GM19043 (cell line): ENCODE measurements at regions not wholly inside any gene's neighbourhood (a gene's known extent, or its start where the extent isn't known, plus 50 kb on each side); places are given as distances from the start of the nearest gene placed in this dataset.

ENCODE experiments used
- ATAC-seq: cut with Tn5 transposase; IDR thresholded peaks from one replicate; pipeline ENCODE4 v1.9.1; 2021; ENCODE audit warnings: low read depth; ENCODE audit not compliant: unreplicated experiment

DNA sequence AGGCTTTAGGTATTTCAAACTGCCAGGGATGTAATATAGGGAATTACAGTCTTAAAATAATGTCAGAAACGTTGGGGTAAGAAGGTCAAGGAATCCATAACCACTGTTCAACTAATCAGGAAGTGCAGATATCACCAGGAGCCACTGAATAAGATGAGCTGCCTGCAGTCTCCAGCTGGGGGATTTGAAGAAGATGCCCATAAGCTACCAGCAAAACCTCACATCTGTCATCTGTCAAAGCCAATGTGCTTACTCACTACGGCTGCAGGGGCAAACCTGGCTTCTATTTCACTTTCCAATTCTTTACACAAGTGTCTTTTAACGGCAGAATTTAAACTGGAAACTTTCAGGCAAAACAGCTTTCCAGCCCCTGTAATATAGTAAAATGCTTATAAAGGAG is 1410.1 kb upstream of the ATXN8OS start:
- ATAC-seq: no peak

DNA sequence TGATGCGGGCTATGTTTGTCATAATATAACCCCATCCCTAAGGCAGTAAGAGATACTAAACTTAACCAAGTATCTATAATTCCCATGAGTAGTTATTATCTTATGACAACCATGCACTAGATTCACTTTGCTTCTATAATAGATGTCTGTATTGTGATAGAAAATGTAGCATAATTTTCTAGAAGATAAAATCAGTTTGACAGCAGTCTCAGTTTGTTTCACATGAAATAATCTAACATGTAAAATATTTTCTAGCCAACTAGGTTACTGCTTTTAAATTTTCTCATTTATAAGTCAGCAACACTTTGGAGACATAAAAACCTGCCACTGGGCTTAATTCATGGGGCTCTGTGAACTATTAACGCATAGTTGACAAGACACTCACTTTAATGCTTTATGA is 1410.7 kb upstream of the ATXN8OS start:
- no peak for ATAC-seq

DNA sequence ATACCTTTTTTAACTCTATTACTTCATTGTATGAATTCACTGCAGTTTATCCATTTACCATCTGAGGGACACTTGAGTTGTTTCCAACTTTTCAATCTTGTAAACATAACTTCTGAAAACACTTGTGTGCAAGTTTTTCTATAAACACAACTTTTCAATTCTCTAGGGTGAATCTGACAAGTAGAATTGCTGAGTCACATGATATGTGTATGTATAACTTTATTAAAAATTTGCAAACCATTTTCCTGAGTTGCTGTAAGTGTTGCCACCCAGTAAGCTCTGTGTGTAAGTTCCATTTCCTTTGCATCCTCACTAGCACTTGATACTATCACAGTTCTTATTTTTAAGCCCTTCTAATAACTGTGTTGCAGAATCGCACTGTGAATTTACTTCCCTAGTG is 1415.6 kb upstream of the ATXN8OS start:
- ATAC-seq: no peak

DNA sequence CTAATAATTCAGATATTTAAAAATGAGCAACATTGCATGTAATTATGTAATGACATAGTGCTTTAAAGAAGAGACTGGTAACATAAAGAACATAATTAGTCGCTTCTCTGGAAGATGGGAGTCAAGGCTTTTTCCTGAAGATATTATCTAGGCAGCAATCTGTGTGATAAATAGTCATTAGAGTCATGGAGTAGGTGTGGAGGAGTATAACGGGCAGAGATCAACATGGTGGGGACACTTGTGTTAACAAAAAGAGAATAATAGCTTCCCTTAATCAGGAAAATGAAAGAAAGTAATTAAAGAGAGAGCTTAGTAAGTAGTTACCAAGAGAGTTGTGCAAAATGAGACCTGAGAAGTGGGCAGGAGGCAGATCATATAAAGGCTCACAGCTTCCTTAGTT is 1417.1 kb upstream of the ATXN8OS start:
- no peak for ATAC-seq

DNA sequence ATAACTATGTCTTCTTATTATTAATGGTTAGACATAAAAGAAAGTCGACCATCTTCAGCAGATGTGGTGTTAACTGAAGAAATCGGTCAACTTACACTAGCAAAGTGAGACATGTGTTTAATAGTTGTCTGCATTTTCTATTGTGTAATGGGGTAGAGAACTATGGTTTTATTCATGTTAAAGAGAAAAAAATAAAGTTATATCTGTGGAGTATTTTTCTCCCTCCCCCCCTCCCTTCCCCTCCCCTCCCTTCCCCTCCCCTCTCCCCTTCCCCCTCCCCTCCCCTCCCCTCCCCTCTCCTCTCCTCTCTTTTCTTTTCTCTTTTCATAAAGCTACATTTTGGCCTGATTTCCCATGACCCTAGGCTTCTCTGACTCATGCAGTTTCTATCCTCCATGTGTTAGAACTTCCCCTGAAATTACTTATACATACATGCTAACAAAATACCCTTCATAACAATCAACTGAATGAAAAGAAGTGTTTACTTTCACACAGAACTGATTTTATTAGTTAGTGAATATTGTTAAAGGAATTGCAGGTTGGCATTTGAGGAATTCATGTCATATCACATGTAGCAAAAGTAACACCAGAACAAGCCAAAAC is 1431.0 kb upstream of the ATXN8OS start:
- no peak for ATAC-seq

DNA sequence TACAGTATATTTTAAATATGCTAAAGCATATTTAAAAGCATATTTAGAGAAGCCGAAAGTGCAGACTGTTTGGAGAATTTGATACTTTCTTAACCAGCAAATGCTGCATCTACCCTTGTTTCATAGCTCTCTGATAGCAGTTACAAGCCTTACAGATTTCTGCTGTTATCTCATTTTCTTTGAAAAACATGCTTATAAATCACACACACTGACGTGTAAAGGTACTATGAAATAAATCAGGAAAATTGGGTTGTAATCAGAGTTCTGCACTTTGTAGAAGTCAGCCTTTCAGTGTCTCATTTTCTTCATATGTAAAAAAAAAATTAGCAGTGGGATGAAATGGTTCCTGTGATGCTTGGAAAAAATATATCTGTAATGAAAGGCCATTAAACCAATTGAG is 1432.4 kb upstream of the ATXN8OS start:
- ATAC-seq: no peak

DNA sequence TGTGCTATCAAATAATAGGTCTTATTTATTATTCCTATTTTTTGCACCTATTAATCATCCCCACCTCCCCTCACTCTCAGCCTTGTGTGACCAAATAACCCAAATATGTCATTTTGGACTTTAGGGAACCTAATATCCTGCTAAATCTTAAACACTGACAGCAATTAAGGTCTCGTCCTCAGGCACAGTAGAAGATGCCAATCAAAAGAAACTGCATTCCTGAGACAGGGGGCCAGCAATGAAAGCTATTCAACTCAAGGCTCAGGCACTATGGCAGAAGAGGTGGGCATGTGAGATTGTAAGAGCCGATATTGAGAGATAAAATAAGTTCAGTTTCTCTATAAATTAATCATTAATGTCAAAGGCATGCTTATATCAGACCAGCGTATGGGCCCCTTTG is 1437.7 kb upstream of the PCDH9 start:
- no peak for ATAC-seq

DNA sequence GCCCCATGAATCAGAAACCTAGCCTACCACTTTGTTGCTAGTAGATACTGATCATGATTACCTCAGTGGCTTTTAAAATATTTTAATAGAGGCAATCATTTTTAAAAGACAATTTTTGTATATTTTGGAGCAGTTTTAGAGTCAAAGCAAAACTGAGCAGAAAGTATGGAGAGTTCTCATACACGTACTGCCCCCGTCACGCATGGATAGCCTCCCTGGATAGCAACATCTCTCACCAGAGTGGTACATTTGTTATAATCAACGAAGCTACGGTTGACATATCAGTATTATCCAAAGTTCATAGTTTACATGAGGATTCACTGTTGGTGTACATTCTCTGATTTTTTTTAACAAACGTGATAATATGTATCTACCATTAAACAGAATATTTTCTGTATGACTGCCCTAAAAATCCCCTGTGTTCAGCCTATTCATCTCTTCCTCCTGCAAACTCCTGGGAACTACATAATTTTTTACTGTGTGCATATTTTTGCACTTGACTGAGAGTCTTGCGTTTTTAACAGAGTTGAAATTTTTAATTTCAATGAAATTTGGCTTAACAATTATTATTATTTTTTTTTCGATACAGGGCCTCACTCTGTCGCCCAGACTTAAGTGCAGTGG is 1436.8 kb upstream of the PCDH9 start:
- no peak for ATAC-seq

DNA sequence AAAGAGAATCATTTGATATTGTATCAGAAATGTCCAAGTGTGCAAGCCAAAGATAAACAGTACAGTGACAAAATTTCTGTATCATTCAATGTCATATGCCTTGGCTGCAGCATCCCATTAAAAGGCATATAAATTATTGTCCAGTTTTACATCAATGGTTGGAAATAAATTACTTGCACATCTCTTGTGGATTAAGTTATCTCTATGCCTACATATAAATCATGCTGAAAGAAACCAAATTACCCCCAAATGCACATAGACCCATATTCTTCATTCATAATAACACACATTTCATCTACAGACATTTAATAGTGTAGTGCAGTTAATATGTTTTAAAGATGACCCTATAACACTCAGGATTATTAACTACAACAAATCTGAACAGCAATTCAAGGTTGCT is 1415.7 kb upstream of the PCDH9 start:
- no peak for ATAC-seq

DNA sequence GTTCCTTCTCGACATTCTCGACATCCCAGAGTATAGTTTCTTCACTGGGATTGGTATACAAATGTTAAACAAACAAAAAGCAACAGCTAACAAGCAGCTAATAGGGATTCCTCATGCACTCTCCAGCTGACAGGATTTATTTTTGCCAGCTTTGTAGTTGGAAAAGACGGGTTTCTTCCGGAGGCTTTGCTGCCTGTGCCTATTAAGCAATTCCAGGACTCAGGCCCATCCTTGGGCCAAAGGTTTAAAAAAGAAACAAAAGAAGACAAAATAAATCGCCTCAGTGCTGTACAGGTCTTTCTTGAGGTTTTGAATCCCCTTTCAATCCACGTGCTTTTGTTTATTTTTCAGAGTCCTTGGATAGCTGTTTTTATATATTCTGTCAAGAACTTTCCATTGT is 1414.5 kb upstream of the PCDH9 start:
- ATAC-seq: no peak

DNA sequence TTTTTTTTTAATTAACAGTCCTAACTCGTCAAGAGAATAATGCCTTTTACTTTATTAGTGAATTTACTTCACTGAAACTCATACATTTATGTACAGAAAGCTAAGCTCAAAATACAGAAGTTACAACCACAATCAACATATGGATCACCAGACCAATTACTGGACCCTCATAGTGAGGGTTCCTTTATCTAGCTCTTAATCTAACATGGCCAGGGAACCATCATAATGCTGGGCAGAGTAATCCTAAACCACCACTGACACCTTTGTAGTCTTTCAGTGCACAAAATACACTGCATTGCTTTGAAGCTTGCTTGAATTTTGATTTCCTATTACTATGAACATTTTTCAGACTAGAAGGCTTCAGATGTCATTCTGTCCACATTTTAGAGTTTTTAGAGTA is 1406.6 kb upstream of the PCDH9 start:
- ATAC-seq: no peak

DNA sequence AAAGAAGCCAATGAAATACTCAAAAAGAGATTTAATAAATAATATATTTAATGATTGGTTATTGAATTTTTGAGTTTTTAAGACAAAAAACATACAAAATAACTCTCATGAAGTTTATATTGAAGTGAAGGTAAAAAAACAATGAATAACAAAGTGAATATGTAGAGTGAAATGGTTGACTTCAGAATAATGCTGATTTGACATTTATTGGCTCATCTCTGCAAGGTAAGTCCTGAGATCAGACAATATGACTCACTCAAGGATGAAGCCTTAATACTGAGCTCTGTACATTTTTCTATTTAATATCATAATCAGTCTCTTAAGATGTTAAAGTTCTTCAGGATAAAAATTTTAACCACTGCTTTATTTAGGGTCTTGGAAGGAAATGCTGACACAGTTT is 1398.9 kb upstream of the PCDH9 start:
- no peak for ATAC-seq

DNA sequence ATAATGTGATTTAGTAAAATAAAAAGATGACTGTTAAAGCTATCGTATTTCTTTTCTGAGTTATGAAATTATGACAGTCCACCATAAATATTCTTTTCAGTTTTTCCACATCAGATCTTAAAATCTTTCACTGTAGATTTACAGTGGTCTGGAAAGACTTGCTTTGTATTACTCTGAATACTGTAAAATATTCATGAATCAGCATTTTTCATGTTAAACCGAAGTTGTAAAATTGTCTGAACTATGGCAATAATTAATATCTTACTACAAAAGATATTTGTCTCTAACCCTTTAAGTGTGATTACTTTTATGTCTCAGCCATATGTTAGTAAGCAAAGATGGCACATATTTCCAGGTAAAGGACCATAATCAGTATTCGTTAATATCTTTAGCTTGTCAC is 1397.2 kb upstream of the PCDH9 start:
- no peak for ATAC-seq

DNA sequence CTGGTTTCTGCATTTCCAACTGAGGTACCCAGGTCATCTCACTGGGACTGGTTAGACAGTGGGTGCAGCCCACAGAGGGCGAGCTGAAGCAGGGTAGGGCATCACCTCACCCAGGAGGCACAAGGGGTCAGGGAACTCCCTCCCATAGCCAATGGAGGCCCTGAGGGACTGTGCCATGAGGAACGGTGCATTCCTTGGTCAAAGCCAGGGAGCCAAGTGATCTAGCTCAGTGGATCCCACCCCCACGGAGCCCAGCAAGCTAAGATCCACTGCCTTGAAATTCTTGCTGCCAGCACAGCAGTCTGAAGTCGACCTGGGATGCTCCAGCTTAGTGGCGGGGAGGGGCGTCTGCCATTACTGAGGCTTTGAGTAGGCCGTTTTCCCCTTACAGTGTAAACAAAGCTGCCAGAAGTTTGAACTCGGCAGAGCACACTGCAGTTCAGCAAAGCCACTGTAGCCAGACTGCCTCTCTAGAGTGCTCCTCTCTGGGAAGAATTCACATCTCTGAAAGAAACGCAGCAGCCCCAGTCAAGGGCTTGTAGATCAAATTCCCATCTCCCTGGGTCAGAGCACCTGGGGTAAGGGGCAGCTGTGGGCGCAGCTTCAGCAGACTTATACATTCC is 1386.6 kb upstream of the PCDH9 start:
- ATAC-seq: no peak

DNA sequence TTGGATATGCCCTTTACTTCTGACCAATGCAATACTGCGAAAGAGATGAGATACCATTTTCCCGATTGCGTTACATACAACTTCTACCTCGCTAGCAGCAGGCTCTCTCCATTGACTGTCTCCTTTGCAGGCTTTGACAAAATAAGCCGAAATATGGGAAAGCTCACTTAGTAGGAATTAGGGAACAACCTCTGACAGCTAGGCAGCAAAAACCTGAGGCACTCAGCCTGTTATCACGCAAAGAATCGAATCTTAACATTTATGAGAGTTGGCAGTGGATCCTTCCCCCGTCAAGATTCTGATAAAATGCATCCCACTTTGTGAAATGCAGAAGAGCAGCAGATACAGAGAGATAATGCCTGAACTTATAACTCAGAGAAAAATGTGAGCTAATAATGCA is 1379.5 kb upstream of the PCDH9 start:
- no peak for ATAC-seq

DNA sequence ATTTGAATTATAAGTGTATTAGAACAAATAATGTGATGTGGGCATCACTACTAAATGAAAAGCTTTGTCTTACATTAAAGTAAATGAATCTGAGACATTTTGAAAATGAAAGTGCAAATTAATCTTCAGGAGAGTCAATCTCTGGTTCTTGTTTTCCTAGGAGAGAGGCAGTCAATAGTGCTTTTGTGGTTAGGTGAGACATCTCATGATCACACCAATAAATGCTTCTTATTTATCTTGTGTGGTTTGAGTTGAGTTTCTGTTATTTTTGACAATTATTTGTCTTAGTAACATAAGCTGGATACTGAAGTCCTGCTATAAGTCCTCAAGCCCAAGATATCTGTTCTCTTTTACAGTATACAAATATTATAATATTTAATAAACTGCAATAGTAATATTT is 1378.0 kb upstream of the PCDH9 start:
- no peak for ATAC-seq

DNA sequence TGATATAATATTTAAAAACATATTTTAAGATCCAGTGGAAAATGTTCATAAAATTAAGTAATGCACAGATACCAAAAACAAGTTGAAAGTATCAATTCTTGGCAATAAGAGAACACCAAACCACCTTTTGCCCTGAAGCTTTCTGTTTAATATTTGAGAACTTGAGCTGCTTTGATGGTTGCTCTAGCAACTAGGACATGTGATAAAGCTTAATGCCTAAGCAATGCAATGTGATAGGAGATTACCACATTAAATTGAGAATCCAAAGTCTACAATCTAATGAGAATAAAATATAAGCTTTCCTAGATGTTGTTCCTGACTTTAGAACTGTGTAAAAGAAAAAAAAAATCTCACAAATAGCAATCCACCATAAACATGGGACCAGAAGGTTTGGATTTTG is 1367.5 kb upstream of the PCDH9 start:
- ATAC-seq: no peak

DNA sequence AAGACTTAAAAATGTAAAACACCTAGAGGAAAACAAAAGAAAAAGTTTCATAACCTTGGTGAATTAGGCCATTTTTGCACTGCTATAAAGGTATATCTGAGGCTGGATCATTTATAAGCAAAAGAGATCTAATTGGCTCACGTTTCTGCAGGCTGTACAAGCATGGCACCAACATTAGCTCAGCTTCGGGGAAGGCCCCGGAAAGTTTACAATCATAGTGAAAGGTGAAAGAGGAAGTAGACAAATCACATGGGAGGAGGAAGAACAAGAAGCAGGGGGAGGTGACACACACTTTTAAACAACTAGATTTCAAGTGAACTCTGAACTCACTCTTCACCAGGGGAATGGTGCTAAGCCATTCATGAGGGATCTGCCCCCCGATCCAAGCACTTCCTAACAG is 1358.5 kb upstream of the PCDH9 start:
- ATAC-seq: peak; percentile 99

DNA sequence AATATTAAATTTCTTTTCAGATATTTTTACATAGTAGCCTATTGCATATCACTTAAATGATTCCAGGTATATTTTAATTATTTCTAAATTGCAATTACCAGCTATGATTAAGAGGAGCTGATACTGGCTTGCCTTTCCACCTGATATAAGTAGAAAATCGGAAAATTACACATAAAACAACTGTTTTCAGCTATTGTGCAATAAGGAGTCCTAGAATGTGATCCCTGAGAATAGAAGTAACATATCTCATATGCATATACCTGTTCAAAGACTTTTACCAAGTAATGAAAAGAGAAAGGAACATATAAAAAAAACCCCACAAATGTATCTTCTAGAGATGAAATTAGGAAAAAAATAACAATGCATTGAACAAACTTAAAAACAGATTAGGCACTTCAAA is 1354.6 kb upstream of the PCDH9 start:
- ATAC-seq: no peak

DNA sequence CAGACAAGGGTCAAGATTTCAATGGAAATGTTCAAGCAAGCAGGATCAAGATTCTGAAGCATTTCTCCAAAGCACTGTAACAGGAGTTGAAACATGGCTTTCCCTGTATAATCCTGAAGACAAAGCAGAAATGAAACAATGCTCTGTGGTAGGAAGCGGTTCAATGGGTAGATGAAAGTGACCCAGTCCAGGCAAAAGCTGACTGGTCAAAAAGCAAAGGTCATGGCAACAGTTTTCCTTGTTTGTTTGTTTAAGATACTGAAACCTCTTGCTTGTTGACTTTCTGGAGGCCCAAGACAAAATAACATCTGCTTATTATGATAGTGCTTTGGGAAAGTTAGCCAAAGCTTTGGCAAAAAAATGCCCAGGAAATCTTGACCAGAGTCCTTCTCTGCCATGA is 1343.9 kb upstream of the PCDH9 start:
- ATAC-seq: no peak

DNA sequence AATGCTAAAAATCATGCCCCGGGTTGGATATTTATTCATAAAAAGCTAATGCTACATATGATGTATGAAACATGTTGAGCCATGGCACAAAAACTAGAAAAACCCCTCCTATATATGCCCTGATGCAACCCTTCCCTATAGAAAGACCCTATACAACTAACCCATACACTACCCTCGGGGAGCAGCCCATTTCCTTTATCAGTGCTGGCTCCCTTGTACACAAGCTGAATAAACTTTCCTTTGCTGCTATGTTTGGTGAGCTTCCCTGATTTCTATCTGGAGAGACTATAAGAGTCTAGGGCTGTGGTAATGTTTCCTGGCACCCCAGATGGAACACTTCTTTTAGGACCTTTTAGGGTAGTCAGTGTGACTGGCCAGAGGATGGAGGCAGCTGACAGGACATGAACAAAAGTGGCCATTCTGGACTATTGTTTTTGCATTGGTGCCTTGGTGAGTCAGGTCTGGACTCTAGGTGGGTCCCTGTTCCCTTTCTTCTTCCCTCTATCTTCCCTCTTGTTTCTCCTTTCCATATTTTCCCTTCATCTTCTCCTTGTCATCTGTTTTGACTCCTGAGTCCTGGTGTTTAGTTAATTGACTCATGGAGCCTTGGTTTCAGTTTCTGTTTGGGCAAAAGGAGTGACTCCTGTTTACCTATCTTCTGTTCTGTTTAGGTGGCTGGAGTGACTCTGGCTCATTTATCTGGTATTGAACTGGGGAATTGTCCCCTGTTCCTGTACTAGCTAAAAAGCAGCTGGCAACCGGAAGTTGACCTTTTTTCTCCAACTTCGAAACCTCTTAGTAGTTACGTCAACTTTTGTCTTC is 1321.8 kb upstream of the PCDH9 start:
- ATAC-seq: no peak

DNA sequence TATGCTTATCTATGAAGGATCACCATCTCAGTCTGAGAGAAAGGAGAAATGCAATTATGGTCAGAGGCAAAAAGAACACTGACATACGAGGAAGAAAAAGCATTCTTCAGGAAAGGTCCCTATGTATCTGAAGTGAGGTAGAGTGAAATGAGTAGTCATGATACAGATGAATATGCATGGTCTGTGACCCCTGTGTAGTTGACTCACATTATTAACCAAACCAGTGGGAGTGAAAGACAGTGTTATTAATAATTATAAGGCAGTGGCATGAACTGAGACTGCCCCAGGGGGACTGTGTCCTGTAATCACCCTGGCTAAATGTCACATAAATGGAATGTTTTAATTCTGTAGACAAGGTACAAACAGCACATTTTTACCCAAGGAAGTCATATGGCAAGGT is 1320.2 kb upstream of the PCDH9 start:
- ATAC-seq: no peak
